ENCODE measurements at regions not wholly inside any gene's neighbourhood (a gene's known extent, or its start where the extent isn't known, plus 50 kb on each side); places are given as distances from the start of the nearest gene placed in this dataset.

DNA sequence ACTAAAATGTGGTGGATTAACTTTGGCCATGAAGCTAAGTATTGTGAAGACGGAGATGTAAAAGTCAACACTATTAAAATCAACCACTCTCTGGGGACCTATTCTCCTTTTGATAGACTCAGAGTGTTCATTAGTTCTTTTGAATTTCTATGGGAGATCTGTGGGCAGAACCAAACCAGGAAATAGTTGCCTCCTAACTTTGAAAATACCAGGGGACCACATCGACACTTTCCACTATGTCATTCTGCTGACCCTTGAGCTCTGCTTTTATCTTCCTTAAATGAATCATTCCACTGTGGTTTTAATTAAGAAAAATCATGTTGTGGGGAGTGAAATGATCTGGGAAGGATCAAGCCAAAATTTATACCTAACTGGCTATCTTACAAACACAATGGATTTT lies 960.5 kb downstream of the GATA3 start:
- H3K36me3 ChIP-seq = no peaks in the 10 kb centered on the region
- no peaks in the 10 kb centered on the region for H3K9me3 ChIP-seq
- intact Hi-C loops (cut with DNase I) = no loop called here
- H3K4me1 ChIP-seq = no peaks in the 10 kb centered on the region
- H3K4me3 ChIP-seq = no peak overlapping the region
- TF ChIP-seq POLR2A (IDR thresholded peaks at IDR 0.05) = no peak
- TF ChIP-seq CTCF (IDR thresholded peaks at IDR 0.05) = no peak
- TF ChIP-seq POLR2AphosphoS5 (IDR thresholded peaks at IDR 0.05; ENCODE audit: insufficient read depth in 1 of 2, low read depth in 1 of 2) = no peak
- no peak overlapping the region for H3K27ac ChIP-seq
- no peaks in the 10 kb centered on the region for H3K27me3 ChIP-seq
- DNase-seq (ENCODE audit: extremely low spot score in 2 of 2) = no peak

- intact Hi-C loops (cut with DNase I) = no loop called here
- no peaks in the 10 kb centered on the region for H3K36me3 ChIP-seq
- no peak overlapping the region for H3K27ac ChIP-seq
- DNase-seq (ENCODE audit: extremely low spot score in 2 of 2) = no peak
- no peaks in the 10 kb centered on the region for H3K4me1 ChIP-seq
- no peaks in the 10 kb centered on the region for H3K27me3 ChIP-seq
- TF ChIP-seq CTCF (IDR thresholded peaks at IDR 0.05) = no peak
- no peak for TF ChIP-seq POLR2A (IDR thresholded peaks at IDR 0.05)
- no peak for TF ChIP-seq POLR2AphosphoS5 (IDR thresholded peaks at IDR 0.05; ENCODE audit: insufficient read depth in 1 of 2, low read depth in 1 of 2)
- no peaks in the 10 kb centered on the region for H3K9me3 ChIP-seq
- H3K4me3 ChIP-seq = no peak overlapping the region
Observed at GRCh38 chr10:9015447-9015846, 961.0 kb downstream of the GATA3 start.

- DNase-seq (ENCODE audit: extremely low spot score in 2 of 2) = no peak
- Histone ChIP-seq H3K4me3 (no peak overlapping the region), H3K27ac (no peak overlapping the region), H3K27me3 (no peaks in the 10 kb centered on the region), H3K36me3 (no peaks in the 10 kb centered on the region), H3K9me3 (no peaks in the 10 kb centered on the region), H3K4me1 (no peaks in the 10 kb centered on the region)
- TF ChIP-seq POLR2AphosphoS5 (IDR thresholded peaks at IDR 0.05; ENCODE audit: insufficient read depth in 1 of 2, low read depth in 1 of 2) (no peak), POLR2A (IDR thresholded peaks at IDR 0.05) (no peak), CTCF (IDR thresholded peaks at IDR 0.05) (no peak)
- intact Hi-C loops (cut with DNase I) = no loop called here
Observed at GRCh38 chr10:9016930-9017329, 962.4 kb downstream of the GATA3 start.

DNA sequence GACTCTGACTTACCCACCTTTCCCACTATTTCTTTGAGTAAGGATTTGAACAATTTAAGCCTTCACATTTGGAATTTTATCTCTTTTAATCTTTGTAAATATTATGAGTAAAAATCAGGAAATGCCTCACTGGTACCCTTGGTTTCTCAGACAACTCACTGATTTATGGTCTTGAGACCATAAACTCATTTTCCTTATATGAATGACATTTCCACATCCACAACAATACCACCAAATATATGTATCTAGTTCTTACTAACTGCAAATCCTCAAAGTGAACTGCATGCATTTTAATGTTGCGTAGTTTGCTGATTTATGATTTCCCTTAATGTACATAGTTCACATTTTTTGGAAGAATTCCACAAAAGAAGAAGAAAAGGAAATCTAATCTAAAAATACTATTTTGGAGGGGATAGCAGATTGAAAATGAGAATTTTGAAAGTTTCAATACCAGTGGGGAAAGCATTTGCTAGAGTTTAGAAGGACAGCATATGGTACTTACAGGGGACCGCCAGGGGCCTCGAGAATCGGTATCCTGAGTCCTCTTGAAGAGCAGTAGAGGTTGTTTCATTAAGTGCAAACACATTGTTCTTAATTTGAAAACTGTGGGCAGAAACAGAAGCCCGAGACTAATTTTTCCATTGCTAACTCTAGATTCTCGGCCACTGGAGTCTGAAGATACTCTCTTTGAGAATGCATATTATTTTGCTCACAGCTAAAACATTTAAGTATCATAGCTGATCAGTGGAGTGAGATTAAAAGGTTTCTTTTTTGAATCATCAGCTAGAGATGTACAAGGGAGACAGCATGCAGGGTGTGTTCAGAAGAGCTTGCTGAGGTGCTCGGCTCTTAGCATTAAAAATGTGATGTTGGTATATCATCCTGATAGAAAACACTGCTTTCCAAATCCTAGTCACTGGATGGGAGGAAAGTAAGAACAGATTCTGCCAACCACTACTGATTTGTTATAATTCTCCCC lies 964.0 kb downstream of the GATA3 start:
- no peaks in the 10 kb centered on the region for H3K4me1 ChIP-seq
- H3K4me3 ChIP-seq = no peak overlapping the region
- no peak overlapping the region for H3K27ac ChIP-seq
- no peak for TF ChIP-seq POLR2A (IDR thresholded peaks at IDR 0.05)
- no peak for TF ChIP-seq POLR2AphosphoS5 (IDR thresholded peaks at IDR 0.05; ENCODE audit: insufficient read depth in 1 of 2, low read depth in 1 of 2)
- TF ChIP-seq CTCF (IDR thresholded peaks at IDR 0.05) = no peak
- no peaks in the 10 kb centered on the region for H3K36me3 ChIP-seq
- no peaks in the 10 kb centered on the region for H3K27me3 ChIP-seq
- no peak for DNase-seq (ENCODE audit: extremely low spot score in 2 of 2)
- H3K9me3 ChIP-seq = no peaks in the 10 kb centered on the region
- intact Hi-C loops (cut with DNase I) = no loop called here

DNA sequence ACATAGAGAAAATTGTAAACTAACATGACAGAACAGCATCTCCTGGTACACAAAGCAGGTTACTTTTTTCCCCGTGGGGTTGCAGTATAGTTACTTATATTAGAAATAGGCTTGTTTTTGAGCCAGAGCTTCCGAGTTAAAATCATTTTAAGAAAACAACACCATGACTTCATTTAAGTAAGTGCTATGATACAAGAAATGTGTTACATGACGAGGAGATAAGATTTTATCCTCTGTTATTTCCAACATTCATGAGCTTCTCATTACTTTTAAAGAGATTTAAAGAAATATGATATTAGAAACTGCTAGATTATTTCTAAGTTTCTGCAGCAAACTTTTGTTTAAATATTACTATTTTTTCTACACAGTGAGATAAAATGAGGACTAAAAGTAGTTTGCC lies 968.7 kb downstream of the GATA3 start:
- no peaks in the 10 kb centered on the region for H3K36me3 ChIP-seq
- no peaks in the 10 kb centered on the region for H3K27me3 ChIP-seq
- intact Hi-C loops (cut with DNase I) = no loop called here
- H3K9me3 ChIP-seq = no peaks in the 10 kb centered on the region
- DNase-seq (ENCODE audit: extremely low spot score in 2 of 2) = no peak
- no peaks in the 10 kb centered on the region for H3K4me1 ChIP-seq
- no peak overlapping the region for H3K4me3 ChIP-seq
- TF ChIP-seq POLR2AphosphoS5 (IDR thresholded peaks at IDR 0.05; ENCODE audit: insufficient read depth in 1 of 2, low read depth in 1 of 2) (no peak), POLR2A (IDR thresholded peaks at IDR 0.05) (no peak), CTCF (IDR thresholded peaks at IDR 0.05) (no peak)
- no peak overlapping the region for H3K27ac ChIP-seq
